SU-DHL-6 (cell line): ENCODE measurements at regions not wholly inside any gene's neighbourhood (a gene's known extent, or its start where the extent isn't known, plus 50 kb on each side); places are given as distances from the start of the nearest gene placed in this dataset.

Source experiments
- CTCF ChIP-seq: fragments of 200-600 bp; sonication (generic); IDR thresholded peaks from one replicate; pipeline ENCODE4 v1.5.1; 2017; ENCODE audit warnings: antibody characterized with exemption, mild to moderate bottlenecking, low read length, moderate library complexity; ENCODE audit not compliant: insufficient read depth, poor library complexity, severe bottlenecking
- EZH2phosphoT487 ChIP-seq: fragments of 200-600 bp; sonication (generic), shearing (Covaris generic); conservative IDR thresholded peaks from 2 replicates; pipeline ENCODE4 v1.6.1; 2018; ENCODE audit warnings: mild to moderate bottlenecking, antibody characterized with exemption, low read length, moderate library complexity, mixed read lengths

GRCh38 chr10:28776519-28776918 is 99.2 kb downstream of the BAMBI start:
- TF ChIP-seq CTCF (no peak), EZH2phosphoT487 (no peak)
